ENCODE measurements at regions not wholly inside any gene's neighbourhood (a gene's known extent, or its start where the extent isn't known, plus 50 kb on each side); places are given as distances from the start of the nearest gene placed in this dataset.
A peak's percentile ranks its signal among the peaks of the same experiment; 100 is the strongest.

DNA sequence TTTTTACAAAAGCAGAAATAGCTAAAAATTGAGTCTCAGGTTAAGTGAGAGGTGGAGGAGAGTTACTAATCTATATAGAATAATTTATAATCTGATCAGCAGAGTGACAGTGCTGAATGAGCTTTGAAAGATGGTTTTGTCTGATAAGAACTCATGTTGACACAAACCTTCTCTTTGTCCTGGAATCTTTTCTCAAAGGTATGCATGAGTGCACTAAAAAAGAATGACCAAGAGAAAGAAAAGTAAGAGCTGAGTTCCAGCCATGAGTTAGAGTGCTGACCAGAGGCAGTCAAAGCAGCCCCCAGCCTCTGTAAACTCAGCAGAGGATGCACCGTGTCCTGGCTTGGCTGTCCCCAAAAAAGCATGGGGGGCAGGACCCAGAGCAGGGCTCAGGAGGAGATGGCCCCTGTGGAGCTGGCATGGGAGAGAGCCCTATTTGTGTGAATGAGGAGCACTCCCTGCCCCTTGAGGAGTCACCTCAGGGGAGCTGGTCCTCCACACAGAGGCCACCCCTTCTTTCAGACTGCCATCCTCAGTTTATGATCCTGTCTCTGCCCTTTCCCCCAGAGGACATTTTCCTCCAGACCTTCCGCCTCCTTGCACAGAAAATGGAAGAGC lies 129.8 kb downstream of the SEC23A start:
- 40% methylated on average over 2 of the region's 2 CpGs for WGBS (ENCODE audit: low lambda C conversion rate)
- H3K4me1 ChIP-seq (ENCODE audit: insufficient read depth, low read length): no peaks in the 10 kb centered on the region; the same call in 1 of the 2 replicates
- DNase-seq (ENCODE audit: low spot score) (peak; percentile 48), ATAC-seq (peak; percentile 69), FAIRE-seq (no peak)
- no peak overlapping the region for H3K4me2 ChIP-seq (ENCODE audit: low read depth, low read length)
- H3K9ac ChIP-seq (ENCODE audit: insufficient read depth, low read depth, low read length): no peak overlapping the region
- in situ Hi-C loops (cut with HindIII; ENCODE audit: extremely low pct_ligation_motif_present, low pct_unique_long_range_greater_than_20kb): no loop called here
- H3K36me3 ChIP-seq (replicated peaks in 1 of 2; ENCODE audit: control insufficient read depth in 1 of 2, insufficient read depth in 2 of 2, low read length in 2 of 2): no peaks in the 10 kb centered on the region
- no peak overlapping the region for H2AFZ ChIP-seq (ENCODE audit: low read length)
- TF ChIP-seq ATAD3A (CRISPR knock-in tag; IDR thresholded peaks at IDR 0.05): peak; percentile 59; the same call in 1 of the 2 replicates
- no peak for TF ChIP-seq TOPORS (CRISPR knock-in tag; IDR thresholded peaks at IDR 0.05)
- 0 out of 2 replicates have a peak, but pooled peaks have one; percentile 12 for TF ChIP-seq FOXA3 (CRISPR knock-in tag; IDR thresholded peaks at IDR 0.05)
- TF ChIP-seq ZSCAN21 (CRISPR knock-in tag; IDR thresholded peaks at IDR 0.05; ENCODE audit: borderline replicate concordance): no peak
- no peak for TF ChIP-seq ZBTB8A (CRISPR knock-in tag; IDR thresholded peaks at IDR 0.05; ENCODE audit: borderline replicate concordance, low read depth)
- TF ChIP-seq, protein P1, sequence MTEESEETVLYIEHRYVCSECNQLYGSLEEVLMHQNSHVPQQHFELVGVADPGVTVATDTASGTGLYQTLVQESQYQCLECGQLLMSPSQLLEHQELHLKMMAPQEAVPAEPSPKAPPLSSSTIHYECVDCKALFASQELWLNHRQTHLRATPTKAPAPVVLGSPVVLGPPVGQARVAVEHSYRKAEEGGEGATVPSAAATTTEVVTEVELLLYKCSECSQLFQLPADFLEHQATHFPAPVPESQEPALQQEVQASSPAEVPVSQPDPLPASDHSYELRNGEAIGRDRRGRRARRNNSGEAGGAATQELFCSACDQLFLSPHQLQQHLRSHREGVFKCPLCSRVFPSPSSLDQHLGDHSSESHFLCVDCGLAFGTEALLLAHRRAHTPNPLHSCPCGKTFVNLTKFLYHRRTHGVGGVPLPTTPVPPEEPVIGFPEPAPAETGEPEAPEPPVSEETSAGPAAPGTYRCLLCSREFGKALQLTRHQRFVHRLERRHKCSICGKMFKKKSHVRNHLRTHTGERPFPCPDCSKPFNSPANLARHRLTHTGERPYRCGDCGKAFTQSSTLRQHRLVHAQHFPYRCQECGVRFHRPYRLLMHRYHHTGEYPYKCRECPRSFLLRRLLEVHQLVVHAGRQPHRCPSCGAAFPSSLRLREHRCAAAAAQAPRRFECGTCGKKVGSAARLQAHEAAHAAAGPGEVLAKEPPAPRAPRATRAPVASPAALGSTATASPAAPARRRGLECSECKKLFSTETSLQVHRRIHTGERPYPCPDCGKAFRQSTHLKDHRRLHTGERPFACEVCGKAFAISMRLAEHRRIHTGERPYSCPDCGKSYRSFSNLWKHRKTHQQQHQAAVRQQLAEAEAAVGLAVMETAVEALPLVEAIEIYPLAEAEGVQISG (CRISPR knock-in tag; IDR thresholded peaks at IDR 0.05): no peak
- TF ChIP-seq ZNF263 (CRISPR knock-in tag; IDR thresholded peaks at IDR 0.05): peak; percentile 51; the same call in 1 of the 2 replicates
- TF ChIP-seq ZNF180 (CRISPR knock-in tag; IDR thresholded peaks at IDR 0.05; ENCODE audit: borderline replicate concordance, low read depth): no peak
- no peak for TF ChIP-seq FOXA1 (IDR thresholded peaks at IDR 0.05)
- TF ChIP-seq FOXA1 (CRISPR knock-in tag; IDR thresholded peaks at IDR 0.05): 0 out of 2 replicates have a peak, but pooled peaks have one; percentile 29
- no peak for TF ChIP-seq CCAR2 (optimal IDR thresholded peaks at IDR 0.05; ENCODE audit: low read depth, low read length)
- no peak for TF ChIP-seq SAFB2 (CRISPR knock-in tag; IDR thresholded peaks at IDR 0.05; ENCODE audit: borderline replicate concordance, low read depth)
- H3K27me3 ChIP-seq (ENCODE audit: control insufficient read depth in 1 of 2, insufficient read depth in 2 of 2, low read length in 2 of 2): peaks cover 0 to 10% of the 10 kb centered on the region in 2 experiments; a peak in 1 of 5 replicates
- no peaks in the 10 kb centered on the region for H3K9me3 ChIP-seq (ENCODE audit: low read length)
- ChIA-PET CTCF (ENCODE audit: low intra/inter-chr PET ratio, low total read pairs) (no interaction called here), POLR2A (no interaction called here)
- no peaks in the 10 kb centered on the region for H3K79me2 ChIP-seq (ENCODE audit: insufficient read depth, low read length)
- H4K20me1 ChIP-seq (ENCODE audit: insufficient read depth, low read length): no peaks in the 10 kb centered on the region
- no TSS peak for BruUV-seq (replicated peaks)
- intact Hi-C loops (cut with micrococcal nuclease; ENCODE audit: unreplicated experiment): no loop called here
- H3K4me3 ChIP-seq (replicated peaks in 1 of 3; ENCODE audit: insufficient read depth in 1 of 3, low read depth in 2 of 3, low read length in 3 of 3): no peak overlapping the region
- H3K27ac ChIP-seq (ENCODE audit: extremely low read length, insufficient read depth, low read length): no peak overlapping the region

All from HepG2 (cell line).